SIG-M5 (cell line): ENCODE measurements at regions not wholly inside any gene's neighbourhood (a gene's known extent, or its start where the extent isn't known, plus 50 kb on each side); places are given as distances from the start of the nearest gene placed in this dataset.
A peak's percentile ranks its signal among the peaks of the same experiment; 100 is the strongest.

Experiments
- DNase-seq: peaks from one replicate; lab custom pipeline; 2025; lab: John Stamatoyannopoulos, UW

DNA sequence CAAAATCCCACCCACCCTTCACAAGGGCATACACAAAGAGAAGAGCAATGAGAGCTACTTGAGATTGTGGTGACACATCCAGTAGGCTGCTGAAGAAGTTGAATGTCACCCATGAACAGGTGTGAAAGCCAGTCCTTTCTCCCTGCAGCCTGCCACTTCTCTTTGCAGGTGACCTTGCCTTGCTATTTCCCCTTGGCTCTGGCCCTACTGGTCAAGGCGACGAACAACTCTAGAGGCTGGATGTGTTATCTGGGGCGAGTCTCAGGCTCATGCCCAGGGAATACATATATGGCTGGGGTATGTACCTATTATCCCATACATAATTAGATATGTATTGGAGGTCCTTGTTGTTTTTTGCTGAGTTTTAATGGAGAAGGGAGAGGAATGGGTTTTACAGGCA is 70.2 kb upstream of the EGLN3 start:
- no peak for DNase-seq

DNA sequence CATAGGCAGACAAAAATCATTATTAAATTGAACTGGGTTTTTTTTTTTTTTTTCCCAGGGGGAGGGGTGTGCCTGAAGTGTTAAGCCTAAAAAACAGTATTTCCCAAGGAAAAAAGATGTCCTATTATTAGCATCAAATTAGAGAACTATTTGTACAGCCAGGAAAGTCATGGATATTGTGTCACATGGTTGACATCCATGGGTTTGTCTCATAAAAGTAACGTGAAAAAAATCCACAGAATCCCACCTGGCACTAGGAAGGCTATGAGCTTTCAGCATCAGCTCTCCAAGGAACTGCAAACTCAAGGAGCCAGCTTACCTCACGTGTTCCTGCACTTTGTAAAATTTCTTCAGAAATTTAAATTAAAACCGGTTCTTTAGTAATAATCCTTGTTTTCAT is 69.1 kb upstream of the EGLN3 start:
- no peak for DNase-seq

DNA sequence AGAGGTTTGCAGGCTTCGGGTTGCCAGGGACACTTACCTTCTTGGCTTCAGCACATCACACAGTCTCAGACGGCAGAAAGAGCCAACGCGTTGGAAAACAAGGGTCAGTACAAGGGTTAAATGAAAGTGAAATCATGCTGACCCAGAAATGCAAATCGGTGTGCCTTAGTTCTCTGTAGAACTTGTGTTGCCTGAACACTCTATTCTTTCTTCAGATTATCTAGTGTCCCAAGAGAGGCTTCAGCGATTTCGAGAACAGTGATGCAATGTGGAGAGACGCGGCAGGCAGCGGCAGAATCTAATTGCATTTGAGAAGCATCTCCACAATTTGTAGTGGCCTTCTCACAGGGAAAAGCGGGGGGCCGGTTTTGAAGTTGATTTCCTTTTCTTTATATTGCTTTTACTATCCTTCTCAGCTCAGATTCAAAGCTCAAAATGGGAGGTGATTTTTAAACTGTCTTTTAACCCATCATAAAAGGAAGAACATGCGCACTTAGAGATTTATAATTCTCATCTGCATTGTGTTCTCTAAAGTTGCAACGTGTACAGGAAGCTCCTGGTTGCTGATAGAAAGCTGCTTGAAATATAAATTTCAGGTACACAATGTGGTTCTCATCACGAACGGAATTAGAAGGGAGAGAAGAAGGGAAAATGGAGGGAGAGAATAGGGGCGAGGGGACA is 67.8 kb upstream of the EGLN3 start:
- DNase-seq, result no peak

DNA sequence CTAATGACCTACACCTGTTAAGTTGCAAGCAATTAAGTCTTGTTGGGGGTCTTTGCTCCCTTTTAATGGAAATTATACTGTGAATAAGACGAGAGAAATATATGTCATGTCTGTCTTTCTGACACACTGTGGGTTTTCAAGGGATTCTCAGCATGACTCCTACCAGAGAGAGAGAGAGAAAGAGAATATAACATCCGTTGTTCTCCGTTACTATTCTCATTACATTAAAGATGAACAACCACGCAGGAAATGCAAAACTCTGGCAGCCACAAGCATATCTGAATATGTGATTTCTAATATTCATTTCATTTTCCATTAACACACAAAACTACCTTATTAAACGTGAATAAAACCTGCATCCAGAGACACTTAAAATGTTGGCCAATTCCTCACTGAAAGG is 67.3 kb upstream of the EGLN3 start:
- DNase-seq, result no peak

DNA sequence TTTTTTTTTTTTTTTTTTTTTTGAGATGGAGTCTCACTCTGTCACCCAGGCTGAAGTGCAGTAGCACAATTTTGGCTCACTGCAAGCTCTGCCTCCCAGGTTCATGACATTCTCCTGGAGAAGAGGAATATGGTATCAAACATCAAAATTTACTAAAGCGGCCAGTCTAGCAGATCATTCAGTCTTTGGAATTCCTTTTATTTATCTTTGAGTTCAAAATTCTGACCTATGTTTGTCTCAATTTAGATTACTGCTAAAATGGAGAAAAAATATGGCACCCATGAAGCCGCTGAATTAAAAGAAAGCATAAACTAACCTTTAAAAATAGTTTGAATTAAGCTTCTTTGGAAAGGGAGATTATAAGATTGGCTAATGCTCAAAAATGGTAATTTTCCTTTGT is 64.5 kb upstream of the EGLN3 start:
- DNase-seq, result no peak

DNA sequence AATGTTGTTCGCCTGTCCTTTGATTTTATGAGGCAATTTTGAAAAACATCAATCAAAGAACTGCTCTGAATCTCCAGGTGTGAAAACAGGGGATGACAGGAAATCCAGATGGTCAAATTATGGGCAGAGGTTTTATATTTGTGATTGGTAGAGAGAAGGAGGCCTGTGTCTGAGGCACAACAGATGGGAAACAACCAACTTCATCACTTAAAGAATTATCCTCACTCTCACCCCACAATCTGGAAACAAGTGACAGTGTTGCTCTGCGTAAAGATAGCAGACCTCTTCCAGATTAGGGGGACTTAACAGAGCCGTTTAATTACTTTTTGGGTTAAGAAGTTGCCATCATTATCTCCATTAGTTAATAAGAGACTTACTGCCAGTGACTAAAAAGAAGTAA is 64.1 kb upstream of the EGLN3 start:
- no peak for DNase-seq

DNA sequence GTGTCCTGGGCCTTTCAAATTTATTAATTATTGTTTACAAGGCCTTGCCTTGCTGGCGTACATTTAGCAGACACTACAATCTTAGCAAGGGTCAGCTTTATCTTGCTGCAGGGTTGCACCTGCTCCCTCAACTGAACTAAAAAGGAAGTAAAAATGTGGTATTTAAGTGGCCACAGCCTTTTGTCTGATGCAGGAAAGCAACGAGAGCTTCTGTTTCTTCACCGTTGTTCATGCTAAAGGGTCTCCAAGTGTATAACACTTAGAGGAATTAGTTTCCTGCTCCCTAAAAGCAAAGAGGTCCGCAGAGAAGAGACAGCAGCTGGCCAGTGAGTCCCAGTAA is 62.8 kb upstream of the EGLN3 start:
- no peak for DNase-seq

DNA sequence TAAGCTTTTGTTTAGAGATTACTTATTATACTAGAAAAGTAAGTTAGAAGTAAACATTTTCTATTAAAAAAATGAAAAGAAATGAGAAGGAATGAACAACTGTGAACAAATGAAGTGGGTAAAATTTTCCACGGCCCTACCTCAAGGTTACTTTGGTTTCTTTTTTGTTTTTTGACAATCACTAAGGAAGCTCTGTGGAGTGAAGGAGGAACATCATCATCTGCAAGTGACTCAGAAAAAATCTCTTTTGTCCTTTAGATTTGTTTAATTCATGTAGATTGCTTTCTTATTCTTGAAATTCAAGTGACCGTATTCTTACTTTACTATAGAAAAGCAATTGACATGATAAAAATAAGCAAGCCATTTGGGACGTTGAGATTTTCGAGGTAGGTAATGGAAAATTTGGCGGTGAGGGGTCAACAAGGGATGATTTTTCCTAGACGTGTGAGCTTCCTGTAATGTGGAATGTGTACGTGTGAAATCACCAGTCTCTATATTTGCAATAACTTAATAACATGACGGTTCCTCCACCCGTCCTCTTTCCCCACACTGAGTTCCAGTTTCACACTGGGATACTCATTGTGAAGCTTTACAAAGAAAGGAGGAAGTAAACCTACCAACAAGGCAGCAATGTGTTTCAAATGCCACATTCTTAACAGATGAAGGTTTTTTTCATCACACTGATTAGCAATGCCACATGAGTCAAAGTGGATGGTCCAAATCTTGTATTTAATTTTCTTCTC is 62.3 kb upstream of the EGLN3 start:
- peak; percentile 83 for DNase-seq

DNA sequence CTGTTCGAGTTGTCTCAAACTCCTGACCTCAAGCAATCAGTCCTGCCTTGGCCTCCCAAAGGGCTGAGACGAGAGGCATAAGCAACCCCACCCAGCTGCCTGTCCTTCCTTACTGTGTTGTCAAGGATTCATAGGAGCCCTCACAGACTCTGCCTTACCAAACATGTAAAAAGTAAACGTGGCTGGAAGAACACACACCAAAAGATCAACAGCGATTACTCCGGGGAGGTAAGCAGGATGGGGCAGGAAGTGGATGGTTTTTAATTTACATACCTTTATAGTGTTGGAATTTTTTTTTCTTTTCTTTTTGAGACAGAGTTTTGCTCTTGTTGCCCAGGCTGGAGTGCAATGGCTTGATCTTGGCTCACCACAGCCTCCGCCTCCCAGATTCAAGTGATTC is 61.5 kb upstream of the EGLN3 start:
- DNase-seq, result no peak

DNA sequence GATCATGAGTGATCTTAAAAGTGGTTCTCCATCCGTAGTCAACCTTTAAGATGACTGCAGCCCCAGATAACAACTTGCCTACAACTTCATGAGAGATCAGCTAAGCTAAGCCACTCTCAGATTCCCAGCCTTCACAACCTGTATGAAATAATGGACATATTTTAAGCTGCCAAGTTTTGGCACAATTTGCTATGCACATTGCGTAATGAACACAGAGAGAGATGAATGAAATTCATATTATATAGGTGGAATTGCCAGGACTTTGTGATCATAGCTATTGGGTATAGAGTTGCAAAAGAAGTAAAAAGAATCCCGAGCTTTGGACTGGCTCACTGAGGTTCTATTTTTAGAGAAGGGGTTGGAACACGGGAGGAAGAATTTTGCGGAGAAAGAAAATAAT is 59.1 kb upstream of the EGLN3 start:
- no peak for DNase-seq

DNA sequence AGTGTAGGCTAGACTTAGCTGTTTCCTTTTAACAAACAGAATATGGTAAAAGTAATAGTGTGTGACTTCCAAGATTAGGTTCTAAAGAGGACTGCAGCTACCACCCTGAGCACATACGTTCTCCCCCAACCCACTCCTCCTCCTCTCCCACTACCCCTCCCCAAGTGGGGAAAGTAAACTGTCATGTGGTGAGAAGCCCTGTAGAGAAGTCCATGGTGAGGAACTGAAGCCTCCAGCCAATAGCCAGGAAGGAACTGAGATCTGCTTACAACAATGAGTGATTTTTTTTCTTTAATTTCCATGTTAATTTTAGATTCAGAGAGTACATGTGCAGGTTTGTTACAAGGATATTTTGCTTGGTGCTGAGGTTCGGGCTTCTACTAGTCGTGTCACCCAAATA is 57.0 kb upstream of the EGLN3 start:
- DNase-seq, result no peak

DNA sequence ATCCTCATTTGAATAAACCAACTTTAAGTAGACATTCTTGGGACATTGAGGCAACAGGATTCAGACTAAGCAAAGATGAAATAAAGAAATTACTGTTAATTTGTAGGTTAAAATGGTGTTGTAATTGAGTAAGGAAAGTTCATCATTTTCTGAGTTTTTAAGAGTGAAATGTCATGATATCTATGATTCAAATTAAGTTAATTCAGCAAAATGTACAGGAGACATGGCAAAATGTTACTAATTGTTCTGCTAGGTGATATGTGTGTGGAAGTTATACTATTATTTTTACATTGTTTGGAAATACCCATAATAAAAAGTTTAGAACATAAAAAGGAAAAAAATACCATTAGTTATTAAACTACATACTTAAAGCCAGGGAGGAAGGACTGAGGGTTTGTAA is 55.0 kb upstream of the EGLN3 start:
- no peak for DNase-seq

DNA sequence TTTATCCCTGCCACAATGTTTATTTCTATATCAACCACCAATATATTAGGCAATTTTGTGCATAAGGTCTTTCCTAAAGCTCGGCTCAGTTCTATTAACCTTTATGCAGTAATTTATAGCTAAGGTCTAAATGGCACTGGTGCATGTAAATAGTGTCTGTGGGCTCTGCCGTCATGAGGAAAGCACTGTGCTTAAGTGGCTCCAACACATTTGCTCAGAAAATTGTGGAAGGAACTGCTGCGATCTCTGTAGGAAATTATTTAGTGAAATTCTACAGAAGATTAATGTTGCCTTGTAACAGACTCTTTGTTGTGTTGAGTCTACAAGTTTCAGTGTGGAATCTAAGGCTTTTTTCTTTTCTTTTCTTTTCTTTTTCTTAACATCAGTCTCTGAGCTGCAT is 54.0 kb upstream of the EGLN3 start:
- DNase-seq, result no peak

DNA sequence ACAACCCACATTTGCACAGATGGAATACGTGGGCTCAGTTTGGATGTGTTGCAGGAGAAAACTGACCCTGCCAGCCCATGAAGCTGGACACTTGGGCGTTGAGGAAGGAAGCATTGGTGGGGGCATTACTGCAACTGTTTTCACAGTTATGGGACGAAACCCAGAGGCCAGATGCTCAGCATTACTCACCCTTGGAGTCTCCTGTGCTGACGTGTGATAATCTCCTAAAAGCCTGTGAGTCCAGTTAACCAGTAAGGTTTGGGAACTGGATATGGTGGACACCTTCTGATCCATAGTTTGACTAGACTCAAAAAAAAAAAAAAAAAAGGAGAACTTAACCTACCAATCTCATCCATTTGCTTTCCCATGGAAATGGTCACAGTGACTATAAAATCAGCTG is 52.8 kb upstream of the EGLN3 start:
- no peak for DNase-seq

DNA sequence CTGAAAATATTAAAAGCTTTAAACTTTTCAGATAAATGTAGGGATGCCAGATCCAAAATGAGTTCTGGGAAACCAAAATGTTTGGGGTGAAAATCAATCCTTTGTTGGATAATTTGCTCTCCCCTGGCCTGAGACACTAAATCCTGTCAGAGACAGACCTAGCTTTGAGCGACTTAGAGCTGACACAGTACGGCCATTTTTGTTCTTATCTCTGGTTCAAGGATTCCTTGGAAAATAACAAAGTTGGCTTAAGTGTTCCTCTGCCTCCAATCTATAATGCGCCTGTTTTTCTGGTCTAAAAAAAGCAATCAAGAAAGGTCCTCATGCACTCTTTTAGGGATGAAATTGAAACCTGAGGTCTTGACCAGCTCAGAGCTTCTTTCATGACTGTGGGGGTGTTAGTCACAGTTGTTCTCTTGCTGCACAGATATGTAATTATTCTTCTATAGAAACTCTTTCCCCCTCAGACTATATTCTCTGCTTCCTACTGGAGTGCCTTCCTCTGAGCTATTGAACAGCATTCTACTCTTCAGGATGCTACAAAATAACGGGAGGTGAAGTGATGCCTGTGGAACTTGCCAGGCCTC is 52.3 kb upstream of the EGLN3 start:
- no peak for DNase-seq
